Suprapubic skin (tissue), 4 donors: ENCODE measurements at regions not wholly inside any gene's neighbourhood (a gene's known extent, or its start where the extent isn't known, plus 50 kb on each side); places are given as distances from the start of the nearest gene placed in this dataset.

ENCODE experiments used
- DNase-seq, 2 donors: peaks; one replicate each; pipeline ENCODE4 v3.0.0-alpha.2; 2019; ENCODE audit warnings: low spot score in 2 of 2
- H3K27ac ChIP-seq: fragments of 200-600 bp; sonication (generic); one replicate; pipeline ENCODE4 v1.5.1; 2019
- H3K27me3 ChIP-seq: fragments of 200-600 bp; sonication (generic); one replicate; pipeline ENCODE4 v1.5.1; 2019
- H3K36me3 ChIP-seq: fragments of 200-600 bp; sonication (generic); one replicate; pipeline ENCODE4 v1.5.1; 2019
- H3K4me1 ChIP-seq: fragments of 200-600 bp; sonication (generic); one replicate; pipeline ENCODE4 v1.5.1; 2019
- H3K4me3 ChIP-seq: fragments of 200-600 bp; sonication (generic); one replicate; pipeline ENCODE4 v1.5.1; 2019; ENCODE audit warnings: mild to moderate bottlenecking
- H3K9me3 ChIP-seq: fragments of 200-600 bp; sonication (generic); one replicate; pipeline ENCODE4 v1.5.1; 2019
- EP300 ChIP-seq: sonication (generic); formaldehyde crosslinking; IDR thresholded peaks from one replicate; pipeline ENCODE4 v1.6.1; 2017; ENCODE audit warnings: antibody characterized with exemption
- POLR2A ChIP-seq, 2 donors: fragments of 450-650 bp; IDR thresholded peaks; one replicate each; pipeline ENCODE4 v1.6.1; 2017; ENCODE audit warnings: antibody characterized with exemption in 2 of 2, mild to moderate bottlenecking in 2 of 2, moderate library complexity in 2 of 2
- POLR2AphosphoS5 ChIP-seq, 3 donors: sonication (generic); formaldehyde crosslinking; IDR thresholded peaks; one replicate each; pipeline ENCODE4 v1.6.1; 2017; ENCODE audit warnings: antibody characterized with exemption in 3 of 3
- WGBS: methylation state at CpG from one replicate; pipeline ENCODE4 v1.1.5; 2018; 5-methylcytosine and 5-hydroxymethylcytosine counted together
- TF ChIP-seq, protein P1 (sequence below), 2 donors: fragments of 200-600 bp in 1 of 2; fragments of 450-650 bp in 1 of 2; sonication (generic) in 1 of 2; IDR thresholded peaks; one replicate each; pipeline ENCODE4 v1.5.1; 2016 to 2019; ENCODE audit warnings: antibody characterized with exemption in 2 of 2, mild to moderate bottlenecking in 1 of 2, moderate library complexity in 1 of 2

DNA sequence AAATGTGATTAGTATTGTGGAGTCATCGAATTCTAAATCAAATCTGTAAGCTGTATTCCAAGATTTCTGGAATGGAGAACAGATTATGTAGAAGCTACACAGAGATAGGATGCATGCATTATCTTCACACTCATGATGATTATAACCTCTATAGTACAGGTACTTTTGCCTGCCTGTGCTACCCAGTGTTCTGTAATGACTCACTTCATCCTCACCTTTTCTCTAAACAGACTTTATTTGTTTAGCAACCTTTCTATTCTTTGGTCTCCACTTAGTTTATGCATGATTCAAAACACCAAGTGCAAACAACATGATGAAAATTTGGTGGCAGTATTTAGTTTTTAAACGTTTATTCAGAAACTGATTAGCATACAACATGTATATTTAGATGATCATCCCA lies 68.4 kb upstream of the PRPS1L1 start:
- no peak overlapping the region for H3K27ac ChIP-seq
- no peak overlapping the region for H3K4me3 ChIP-seq
- DNase-seq: no peak
- no peaks in the 10 kb centered on the region for H3K4me1 ChIP-seq
- H3K9me3 ChIP-seq: no peaks in the 10 kb centered on the region
- TF ChIP-seq, protein P1, sequence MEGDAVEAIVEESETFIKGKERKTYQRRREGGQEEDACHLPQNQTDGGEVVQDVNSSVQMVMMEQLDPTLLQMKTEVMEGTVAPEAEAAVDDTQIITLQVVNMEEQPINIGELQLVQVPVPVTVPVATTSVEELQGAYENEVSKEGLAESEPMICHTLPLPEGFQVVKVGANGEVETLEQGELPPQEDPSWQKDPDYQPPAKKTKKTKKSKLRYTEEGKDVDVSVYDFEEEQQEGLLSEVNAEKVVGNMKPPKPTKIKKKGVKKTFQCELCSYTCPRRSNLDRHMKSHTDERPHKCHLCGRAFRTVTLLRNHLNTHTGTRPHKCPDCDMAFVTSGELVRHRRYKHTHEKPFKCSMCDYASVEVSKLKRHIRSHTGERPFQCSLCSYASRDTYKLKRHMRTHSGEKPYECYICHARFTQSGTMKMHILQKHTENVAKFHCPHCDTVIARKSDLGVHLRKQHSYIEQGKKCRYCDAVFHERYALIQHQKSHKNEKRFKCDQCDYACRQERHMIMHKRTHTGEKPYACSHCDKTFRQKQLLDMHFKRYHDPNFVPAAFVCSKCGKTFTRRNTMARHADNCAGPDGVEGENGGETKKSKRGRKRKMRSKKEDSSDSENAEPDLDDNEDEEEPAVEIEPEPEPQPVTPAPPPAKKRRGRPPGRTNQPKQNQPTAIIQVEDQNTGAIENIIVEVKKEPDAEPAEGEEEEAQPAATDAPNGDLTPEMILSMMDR (IDR thresholded peaks at IDR 0.05): no peak
- TF ChIP-seq EP300: no peak
- TF ChIP-seq POLR2A (IDR thresholded peaks at IDR 0.05): no peak
- no peaks in the 10 kb centered on the region for H3K36me3 ChIP-seq
- no peaks in the 10 kb centered on the region for H3K27me3 ChIP-seq
- 68% methylated on average over 2 of the region's 2 CpGs for WGBS

DNA sequence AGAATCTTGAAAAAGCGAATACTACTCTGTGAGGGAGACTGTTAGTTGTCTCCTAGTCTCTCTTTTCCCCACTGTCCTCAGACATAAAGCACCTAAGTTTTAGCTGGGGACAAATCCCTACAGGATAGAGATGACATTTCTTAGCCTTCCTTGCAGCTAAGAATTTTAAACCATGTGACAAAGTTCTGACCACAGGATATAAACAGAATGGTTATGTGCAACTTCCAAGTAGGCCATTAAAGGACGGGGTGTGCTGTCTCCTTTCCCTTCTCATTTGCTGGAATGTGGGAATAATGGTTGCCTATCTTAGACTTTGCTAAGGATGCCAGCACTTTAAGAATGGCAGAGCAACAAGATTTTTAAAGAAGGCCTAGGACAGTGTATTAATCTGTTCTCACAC lies 74.9 kb upstream of the PRPS1L1 start:
- H3K9me3 ChIP-seq: no peaks in the 10 kb centered on the region
- TF ChIP-seq EP300 (no peak), POLR2A (IDR thresholded peaks at IDR 0.05) (no peak), POLR2AphosphoS5 (IDR thresholded peaks at IDR 0.05) (no peak)
- TF ChIP-seq, protein P1 (IDR thresholded peaks at IDR 0.05): no peak
- 92% methylated on average over 2 of the region's 2 CpGs for WGBS

DNA sequence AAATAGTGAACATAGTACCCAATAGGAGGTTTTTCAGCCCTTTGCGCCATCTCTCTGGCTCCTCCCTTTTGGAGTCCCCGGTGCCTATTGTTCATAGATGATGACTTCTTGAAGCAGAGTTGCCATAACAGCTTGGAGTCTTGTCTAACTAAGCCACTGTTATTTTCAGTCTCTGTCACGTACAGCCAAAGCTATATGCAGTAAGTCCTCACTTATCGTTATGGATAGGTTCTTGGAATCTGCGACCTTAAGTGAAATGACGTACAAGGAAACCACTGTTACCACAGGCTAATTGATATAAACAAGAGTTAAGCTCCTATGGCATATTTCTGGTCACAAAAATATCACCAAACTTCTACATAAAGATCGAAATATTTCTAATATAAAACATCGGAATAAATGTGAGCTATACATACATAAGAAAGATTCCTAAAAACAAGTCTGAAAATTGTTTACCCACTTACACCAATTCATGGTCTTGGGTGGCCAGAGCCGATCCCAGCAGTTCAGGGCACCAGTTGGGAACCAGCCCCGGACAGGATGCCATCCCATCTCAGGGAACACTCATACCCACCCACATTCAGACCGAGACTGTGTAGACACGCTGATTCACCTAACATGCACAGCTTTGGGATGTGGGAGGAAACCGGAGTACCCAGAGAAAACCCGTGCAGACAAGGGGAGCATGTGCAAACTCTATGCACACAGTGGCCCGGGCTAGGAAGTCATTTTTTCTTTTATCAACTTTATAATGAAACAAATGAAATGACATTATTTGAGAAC lies 76.0 kb upstream of the PRPS1L1 start:
- H3K9me3 ChIP-seq: no peaks in the 10 kb centered on the region
- H3K4me3 ChIP-seq: no peak overlapping the region
- TF ChIP-seq EP300: no peak
- TF ChIP-seq, protein P1 (IDR thresholded peaks at IDR 0.05): no peak
- TF ChIP-seq POLR2AphosphoS5 (IDR thresholded peaks at IDR 0.05): no peak
- no peak for TF ChIP-seq POLR2A (IDR thresholded peaks at IDR 0.05)
- 94% methylated on average over 15 of the region's 15 CpGs for WGBS
- no peak for DNase-seq
- H3K36me3 ChIP-seq: no peaks in the 10 kb centered on the region
- H3K27ac ChIP-seq: no peak overlapping the region
- no peaks in the 10 kb centered on the region for H3K4me1 ChIP-seq
- no peaks in the 10 kb centered on the region for H3K27me3 ChIP-seq

More for the DNA sequence above, 74.9 kb upstream of the PRPS1L1 start:
- H3K27ac ChIP-seq: no peak overlapping the region
- no peaks in the 10 kb centered on the region for H3K27me3 ChIP-seq
- H3K4me1 ChIP-seq: no peaks in the 10 kb centered on the region
- H3K4me3 ChIP-seq: no peak overlapping the region
- no peaks in the 10 kb centered on the region for H3K36me3 ChIP-seq
- no peak for DNase-seq

DNA sequence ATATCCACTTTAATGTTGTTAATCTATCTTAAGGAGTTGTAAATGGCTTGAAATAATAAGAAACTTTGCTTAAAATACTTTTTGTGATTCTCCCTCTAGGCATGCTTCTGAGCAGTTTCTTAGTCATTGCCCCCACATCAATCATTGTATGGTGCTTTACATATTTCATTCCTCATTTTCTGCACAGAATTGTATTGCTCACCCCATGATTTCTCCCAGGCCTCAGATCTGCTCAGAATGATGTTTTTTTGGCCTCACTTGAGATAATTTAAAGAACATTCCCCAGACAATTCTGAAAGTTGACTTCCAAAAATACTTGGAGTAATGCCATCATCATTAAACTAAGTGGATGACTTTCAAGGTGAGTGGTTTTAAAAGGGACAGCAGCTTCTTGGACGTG lies 82.1 kb upstream of the PRPS1L1 start:
- H3K4me3 ChIP-seq: no peak overlapping the region
- no peaks in the 10 kb centered on the region for H3K27me3 ChIP-seq
- no peaks in the 10 kb centered on the region for H3K4me1 ChIP-seq
- no peak for TF ChIP-seq EP300
- no peak for TF ChIP-seq POLR2A (IDR thresholded peaks at IDR 0.05)
- no peak for TF ChIP-seq POLR2AphosphoS5 (IDR thresholded peaks at IDR 0.05)
- TF ChIP-seq, protein P1 (IDR thresholded peaks at IDR 0.05): no peak
- H3K36me3 ChIP-seq: no peaks in the 10 kb centered on the region
- no peak overlapping the region for H3K27ac ChIP-seq
- 41% methylated on average over 1 of the region's 1 CpG for WGBS
- DNase-seq: no peak
- H3K9me3 ChIP-seq: no peaks in the 10 kb centered on the region

DNA sequence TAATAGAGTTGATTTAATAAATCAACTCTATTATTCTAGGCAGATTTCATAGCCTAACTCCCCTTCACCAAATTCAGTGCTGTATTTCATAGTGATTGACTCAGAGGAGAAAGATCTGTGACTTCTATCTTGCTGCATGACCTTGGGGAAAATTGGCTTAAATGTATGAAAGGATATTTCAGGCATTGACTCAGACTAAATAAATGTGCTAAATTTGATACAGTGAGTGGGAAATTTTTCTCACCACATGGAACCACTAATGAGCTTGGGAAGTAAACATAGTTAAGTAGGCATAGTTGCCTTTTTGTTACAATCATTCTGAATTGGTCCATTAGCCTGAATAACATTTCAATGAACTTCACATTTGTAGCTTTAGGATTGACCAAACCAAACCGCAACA lies 89.0 kb upstream of the PRPS1L1 start:
- TF ChIP-seq EP300: no peak
- TF ChIP-seq, protein P1 (IDR thresholded peaks at IDR 0.05): no peak
- TF ChIP-seq POLR2A (IDR thresholded peaks at IDR 0.05): no peak
- TF ChIP-seq POLR2AphosphoS5 (IDR thresholded peaks at IDR 0.05): no peak
- Histone ChIP-seq H3K4me1 (no peaks in the 10 kb centered on the region), H3K27me3 (no peaks in the 10 kb centered on the region), H3K36me3 (no peaks in the 10 kb centered on the region), H3K9me3 (no peaks in the 10 kb centered on the region), H3K4me3 (no peak overlapping the region), H3K27ac (no peak overlapping the region)
- no peak for DNase-seq
- WGBS: 78% methylated on average over 1 of the region's 1 CpG
